Esophagus squamous epithelium (tissue), 5 donors: ENCODE measurements at regions not wholly inside any gene's neighbourhood (a gene's known extent, or its start where the extent isn't known, plus 50 kb on each side); places are given as distances from the start of the nearest gene placed in this dataset.

ENCODE experiments used
- DNase-seq: peaks from one replicate; lab custom pipeline; 2025; lab: John Stamatoyannopoulos, UW
- H3K27ac ChIP-seq, 4 donors: fragments of 200-600 bp; sonication (generic); one replicate each; pipeline ENCODE4 v1.5.1; 2016 to 2019; ENCODE audit warnings: mild to moderate bottlenecking in 1 of 4
- H3K27me3 ChIP-seq, 4 donors: fragments of 200-600 bp; sonication (generic); 1 replicate in 3 of 4; 2 replicates in 1 of 4; pipeline versions ENCODE4 v1.5.1 to v1.6.0; 2017 to 2021; ENCODE audit warnings: antibody characterized with exemption in 1 of 4
- H3K36me3 ChIP-seq, 3 donors: fragments of 200-600 bp; sonication (generic); one replicate each; pipeline ENCODE4 v1.5.1; 2016 to 2019
- H3K4me1 ChIP-seq, 3 donors: fragments of 200-600 bp; sonication (generic); one replicate each; pipeline ENCODE4 v1.5.1; 2017 to 2019
- H3K4me3 ChIP-seq, 4 donors: fragments of 200-600 bp; sonication (generic); 1 replicate in 3 of 4; 2 replicates in 1 of 4; pipeline ENCODE4 v1.5.1; 2016 to 2019; ENCODE audit warnings: mild to moderate bottlenecking in 2 of 4, moderate library complexity in 1 of 4
- H3K9me3 ChIP-seq, 3 donors: fragments of 200-600 bp; sonication (generic); one replicate each; pipeline ENCODE4 v1.5.1; 2016 to 2019
- CTCF ChIP-seq, 6 experiments: fragments of 450-650 bp in 4 of 6; fragments of 200-600 bp in 2 of 6; sonication (generic) in 2 of 6; IDR thresholded peaks; one replicate each; pipeline ENCODE4 v1.5.1; 2016 to 2019; ENCODE audit warnings: antibody characterized with exemption in 6 of 6, mild to moderate bottlenecking in 4 of 6, moderate library complexity in 4 of 6
- POLR2A ChIP-seq, 4 donors: fragments of 450-650 bp; IDR thresholded peaks; one replicate each; pipeline ENCODE4 v1.6.1; 2017; ENCODE audit warnings: antibody characterized with exemption in 4 of 4, mild to moderate bottlenecking in 4 of 4, moderate library complexity in 3 of 4
- WGBS, 2 donors: methylation state at CpG; one replicate each; pipeline ENCODE4 v1.1.5; 2018; 5-methylcytosine and 5-hydroxymethylcytosine counted together
- intact Hi-C: fragments of 100-400 bp; cut with DNase I; formaldehyde crosslinking; loops from one replicate; pipeline ENCODE4 v1.15.0; 2022
- donor health status: DM: yes; HTN: yes; CAD: no.

GRCh38 chr2:239787538-239788050 lies 237.5 kb downstream of the NDUFA10 start:
- H3K27ac ChIP-seq = no peak overlapping the region
- no peaks in the 10 kb centered on the region for H3K36me3 ChIP-seq
- H3K27me3 ChIP-seq = peaks cover 0 to 23% (median 0%) of the 10 kb centered on the region in 4 donors
- TF ChIP-seq POLR2A (IDR thresholded peaks at IDR 0.05) = no peak
- TF ChIP-seq CTCF (IDR thresholded peaks at IDR 0.05) = no peak
- intact Hi-C loops = no loop called here
- no peak overlapping the region for H3K4me3 ChIP-seq
- peaks cover 0 to 6% (median 5%) of the 10 kb centered on the region in 3 donors for H3K9me3 ChIP-seq
- DNase-seq = no peak
- 58 to 78% methylated on average over 6 of the region's 6 CpGs for WGBS, 2 donors
- H3K4me1 ChIP-seq = peaks cover 0 to 10% (median 5%) of the 10 kb centered on the region in 3 donors

- peaks cover 0 to 6% (median 5%) of the 10 kb centered on the region in 3 donors for H3K9me3 ChIP-seq
- H3K27me3 ChIP-seq = peaks cover 0 to 16% (median 0%) of the 10 kb centered on the region in 4 donors
- H3K4me3 ChIP-seq = no peak overlapping the region
- intact Hi-C loops = no loop called here
- H3K27ac ChIP-seq = no peak overlapping the region
- no peaks in the 10 kb centered on the region for H3K36me3 ChIP-seq
- WGBS, 2 donors = 61 to 67% methylated on average over 2 of the region's 2 CpGs
- DNase-seq = no peak
- TF ChIP-seq CTCF (IDR thresholded peaks at IDR 0.05) (no peak), POLR2A (IDR thresholded peaks at IDR 0.05) (no peak)
- peaks cover 0 to 5% (median 2%) of the 10 kb centered on the region in 3 donors for H3K4me1 ChIP-seq
Observed at GRCh38 chr2:239786791-239787190, 238.4 kb downstream of the NDUFA10 start.

GRCh38 chr2:239781454-239781853 lies 243.7 kb downstream of the NDUFA10 start:
- Histone ChIP-seq H3K4me1 (no peaks in the 10 kb centered on the region), H3K4me3 (no peak overlapping the region), H3K36me3 (no peaks in the 10 kb centered on the region), H3K27me3 (peaks cover 0 to 53% (median 0%) of the 10 kb centered on the region in 4 donors), H3K9me3 (peaks cover 0 to 5% (median 5%) of the 10 kb centered on the region in 3 donors), H3K27ac (no peak overlapping the region)
- WGBS, 2 donors = 90 to 95% methylated on average over 5 of the region's 5 CpGs
- intact Hi-C loops = no loop called here
- TF ChIP-seq POLR2A (IDR thresholded peaks at IDR 0.05) = no peak
- no peak for TF ChIP-seq CTCF (IDR thresholded peaks at IDR 0.05)
- no peak for DNase-seq

- intact Hi-C loops = no loop called here
- Histone ChIP-seq H3K4me1 (no peaks in the 10 kb centered on the region), H3K27ac (no peak overlapping the region), H3K4me3 (no peak overlapping the region), H3K27me3 (peaks cover 0 to 54% (median 0%) of the 10 kb centered on the region in 4 donors), H3K36me3 (no peaks in the 10 kb centered on the region), H3K9me3 (peaks cover 0 to 2% (median 0%) of the 10 kb centered on the region in 3 donors)
- no peak for DNase-seq
- no peak for TF ChIP-seq CTCF (IDR thresholded peaks at IDR 0.05)
- WGBS, 2 donors = 85 to 92% methylated on average over 13 to 16 of the region's 19 CpGs
Observed at GRCh38 chr2:239780236-239780994, 244.7 kb downstream of the NDUFA10 start.

- no peaks in the 10 kb centered on the region for H3K36me3 ChIP-seq
- no peak overlapping the region for H3K4me3 ChIP-seq
- no peak for DNase-seq
- H3K27ac ChIP-seq = no peak overlapping the region
- no peaks in the 10 kb centered on the region for H3K9me3 ChIP-seq
- intact Hi-C loops = no loop called here
- peaks cover 0 to 60% (median 0%) of the 10 kb centered on the region in 4 donors for H3K27me3 ChIP-seq
- H3K4me1 ChIP-seq = no peaks in the 10 kb centered on the region
- no peak for TF ChIP-seq POLR2A (IDR thresholded peaks at IDR 0.05)
- no peak for TF ChIP-seq CTCF (IDR thresholded peaks at IDR 0.05)
- WGBS, 2 donors = 95 to 99% methylated on average over 2 to 6 of the region's 10 CpGs
Observed at GRCh38 chr2:239779584-239779983, 245.6 kb downstream of the NDUFA10 start.
